IPS-18c (cell line): ENCODE measurements at regions not wholly inside any gene's neighbourhood (a gene's known extent, or its start where the extent isn't known, plus 50 kb on each side); places are given as distances from the start of the nearest gene placed in this dataset.

Experiments
- H3K4me3 ChIP-seq: 2 replicates; pipeline ENCODE4 v1.7.0; 2013; ENCODE audit warnings: low read depth, mild to moderate bottlenecking, low read length, moderate library complexity; ENCODE audit not compliant: insufficient read depth
- H3K9me3 ChIP-seq: one replicate; pipeline ENCODE4 v1.6.1; 2013; ENCODE audit warnings: mild to moderate bottlenecking, low read length, moderate library complexity; ENCODE audit not compliant: control insufficient read depth, insufficient read depth

GRCh38 chr6:1500913-1501312 lies 108.8 kb upstream of the FOXC1 start:
- Histone ChIP-seq H3K4me3 (no peak overlapping the region), H3K9me3 (no peaks in the 10 kb centered on the region)

GRCh38 chr6:1502041-1502440 lies 107.7 kb upstream of the FOXC1 start:
- Histone ChIP-seq H3K9me3 (no peaks in the 10 kb centered on the region), H3K4me3 (no peak overlapping the region)

- no peaks in the 10 kb centered on the region for H3K9me3 ChIP-seq
- H3K4me3 ChIP-seq: no peak overlapping the region
These were observed 105.9 kb upstream of the FOXC1 start for GRCh38 chr6:1503811-1504210.

GRCh38 chr6:1504465-1504864 lies 105.2 kb upstream of the FOXC1 start:
- no peaks in the 10 kb centered on the region for H3K9me3 ChIP-seq
- no peak overlapping the region for H3K4me3 ChIP-seq

- Histone ChIP-seq H3K9me3 (no peaks in the 10 kb centered on the region), H3K4me3 (no peak overlapping the region)
These were observed 102.5 kb upstream of the FOXC1 start for GRCh38 chr6:1507251-1507650.

- Histone ChIP-seq H3K9me3 (no peaks in the 10 kb centered on the region), H3K4me3 (no peak overlapping the region)
These were observed 100.5 kb upstream of the FOXC1 start for GRCh38 chr6:1509241-1509640.

GRCh38 chr6:1510239-1510638 lies 99.5 kb upstream of the FOXC1 start:
- no peak overlapping the region for H3K4me3 ChIP-seq
- H3K9me3 ChIP-seq: no peaks in the 10 kb centered on the region

GRCh38 chr6:1513215-1513780 lies 96.4 kb upstream of the FOXC1 start:
- Histone ChIP-seq H3K9me3 (no peaks in the 10 kb centered on the region), H3K4me3 (no peak overlapping the region)

- no peaks in the 10 kb centered on the region for H3K9me3 ChIP-seq
These were observed 95.6 kb upstream of the FOXC1 start for GRCh38 chr6:1514078-1514477.

GRCh38 chr6:1515280-1515679 lies 94.4 kb upstream of the FOXC1 start:
- no peaks in the 10 kb centered on the region for H3K9me3 ChIP-seq

More at GRCh38 chr6:1514078-1514477, 95.6 kb upstream of the FOXC1 start:
- no peak overlapping the region for H3K4me3 ChIP-seq

GRCh38 chr6:1515781-1516180 lies 93.9 kb upstream of the FOXC1 start:
- no peak overlapping the region for H3K4me3 ChIP-seq
- H3K9me3 ChIP-seq: no peaks in the 10 kb centered on the region

More at GRCh38 chr6:1515280-1515679, 94.4 kb upstream of the FOXC1 start:
- no peak overlapping the region for H3K4me3 ChIP-seq

GRCh38 chr6:1516742-1517520 lies 92.8 kb upstream of the FOXC1 start:
- Histone ChIP-seq H3K4me3 (no peak overlapping the region), H3K9me3 (no peaks in the 10 kb centered on the region)

GRCh38 chr6:1518855-1519254 lies 90.9 kb upstream of the FOXC1 start:
- no peak overlapping the region for H3K4me3 ChIP-seq
- H3K9me3 ChIP-seq: no peaks in the 10 kb centered on the region

GRCh38 chr6:1519597-1519996 lies 90.1 kb upstream of the FOXC1 start:
- no peaks in the 10 kb centered on the region for H3K9me3 ChIP-seq
- H3K4me3 ChIP-seq: no peak overlapping the region

- no peaks in the 10 kb centered on the region for H3K9me3 ChIP-seq
These were observed 86.9 kb upstream of the FOXC1 start for GRCh38 chr6:1522779-1523178.

GRCh38 chr6:1524040-1524480 lies 85.7 kb upstream of the FOXC1 start:
- Histone ChIP-seq H3K9me3 (no peaks in the 10 kb centered on the region), H3K4me3 (no peak overlapping the region)

More at GRCh38 chr6:1522779-1523178, 86.9 kb upstream of the FOXC1 start:
- H3K4me3 ChIP-seq: no peak overlapping the region

- no peaks in the 10 kb centered on the region for H3K9me3 ChIP-seq
- no peak overlapping the region for H3K4me3 ChIP-seq
These were observed 84.2 kb upstream of the FOXC1 start for GRCh38 chr6:1525364-1526038.

- Histone ChIP-seq H3K9me3 (no peaks in the 10 kb centered on the region), H3K4me3 (no peak overlapping the region)
These were observed 83.2 kb upstream of the FOXC1 start for GRCh38 chr6:1526398-1527072.
